WERI-Rb-1 (cell line): ENCODE measurements at regions not wholly inside any gene's neighbourhood (a gene's known extent, or its start where the extent isn't known, plus 50 kb on each side); places are given as distances from the start of the nearest gene placed in this dataset.

Experiments used
- DNase-seq: peaks from one replicate; pipeline ENCODE4 v3.0.0-alpha.2; 2020
- H3K27ac ChIP-seq: fragments of 250-450 bp; sonication (Bioruptor Pico); 2 replicates; pipeline ENCODE4 v1.5.1; 2020; ENCODE audit warnings: mild to moderate bottlenecking, moderate library complexity
- H3K27me3 ChIP-seq: fragments of 250-450 bp; sonication (Bioruptor Pico); 2 replicates; pipeline ENCODE4 v1.5.1; 2021; ENCODE audit warnings: mild to moderate bottlenecking, low read depth, moderate library complexity; ENCODE audit not compliant: insufficient read depth, severe bottlenecking
- H3K36me3 ChIP-seq: fragments of 250-450 bp; sonication (Bioruptor Pico); 2 replicates; pipeline ENCODE4 v1.5.1; 2020; ENCODE audit warnings: mild to moderate bottlenecking, moderate library complexity
- H3K4me3 ChIP-seq: 2 replicates; pipeline ENCODE4 v1.5.1; 2011; ENCODE audit warnings: low read depth, mild to moderate bottlenecking, control low read depth, low read length
- H3K9me3 ChIP-seq: fragments of 250-450 bp; sonication (Bioruptor Pico); 2 replicates; pipeline ENCODE4 v1.5.1; 2021; ENCODE audit warnings: mild to moderate bottlenecking, moderate library complexity; ENCODE audit not compliant: severe bottlenecking
- TF ChIP-seq, protein P1 (sequence below): IDR thresholded peaks from 2 replicates; pipeline ENCODE4 v1.5.1; 2011; ENCODE audit warnings: low read depth, mild to moderate bottlenecking, control low read depth, inconsistent platforms, low read length

DNA sequence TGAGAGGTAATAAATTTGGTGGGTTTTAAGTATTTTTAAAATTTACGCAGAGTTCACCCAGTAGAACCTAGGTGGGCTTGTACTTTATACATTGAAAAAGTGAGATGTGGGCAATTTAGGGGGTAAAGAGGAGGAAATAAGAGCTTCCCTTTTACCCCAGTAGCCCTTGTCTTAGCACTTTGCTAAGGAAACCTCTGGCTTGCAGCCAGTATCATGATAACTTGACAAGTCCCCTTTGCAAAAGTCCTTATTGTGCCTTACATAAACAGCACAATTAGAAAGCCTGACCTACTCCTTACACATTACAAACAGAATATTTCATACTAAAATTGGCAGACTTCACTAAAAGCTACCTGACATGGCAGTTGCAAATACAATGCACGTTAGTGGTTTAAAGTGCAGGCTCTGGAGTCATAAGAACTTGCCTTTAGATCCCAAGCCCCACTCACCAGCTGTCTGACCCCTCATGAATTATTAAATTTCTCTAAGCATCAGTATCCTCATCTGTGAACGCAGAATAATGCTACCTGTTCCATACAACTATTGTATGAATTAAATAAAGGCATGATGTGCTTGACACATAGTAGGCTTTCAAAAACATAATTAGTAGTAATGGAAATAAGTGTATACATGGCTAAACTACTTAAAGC is 53.2 kb upstream of the NELL2 start:
- TF ChIP-seq, protein P1, sequence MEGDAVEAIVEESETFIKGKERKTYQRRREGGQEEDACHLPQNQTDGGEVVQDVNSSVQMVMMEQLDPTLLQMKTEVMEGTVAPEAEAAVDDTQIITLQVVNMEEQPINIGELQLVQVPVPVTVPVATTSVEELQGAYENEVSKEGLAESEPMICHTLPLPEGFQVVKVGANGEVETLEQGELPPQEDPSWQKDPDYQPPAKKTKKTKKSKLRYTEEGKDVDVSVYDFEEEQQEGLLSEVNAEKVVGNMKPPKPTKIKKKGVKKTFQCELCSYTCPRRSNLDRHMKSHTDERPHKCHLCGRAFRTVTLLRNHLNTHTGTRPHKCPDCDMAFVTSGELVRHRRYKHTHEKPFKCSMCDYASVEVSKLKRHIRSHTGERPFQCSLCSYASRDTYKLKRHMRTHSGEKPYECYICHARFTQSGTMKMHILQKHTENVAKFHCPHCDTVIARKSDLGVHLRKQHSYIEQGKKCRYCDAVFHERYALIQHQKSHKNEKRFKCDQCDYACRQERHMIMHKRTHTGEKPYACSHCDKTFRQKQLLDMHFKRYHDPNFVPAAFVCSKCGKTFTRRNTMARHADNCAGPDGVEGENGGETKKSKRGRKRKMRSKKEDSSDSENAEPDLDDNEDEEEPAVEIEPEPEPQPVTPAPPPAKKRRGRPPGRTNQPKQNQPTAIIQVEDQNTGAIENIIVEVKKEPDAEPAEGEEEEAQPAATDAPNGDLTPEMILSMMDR = no peak
- H3K9me3 ChIP-seq = no peaks in the 10 kb centered on the region
- no peaks in the 10 kb centered on the region for H3K27me3 ChIP-seq
- DNase-seq = no peak
- no peaks in the 10 kb centered on the region for H3K36me3 ChIP-seq
- no peak overlapping the region for H3K27ac ChIP-seq
- no peak overlapping the region for H3K4me3 ChIP-seq
